H9 (cell line): ENCODE measurements at regions not wholly inside any gene's neighbourhood (a gene's known extent, or its start where the extent isn't known, plus 50 kb on each side); places are given as distances from the start of the nearest gene placed in this dataset.

ENCODE experiments used
- DNase-seq: peaks from one replicate; pipeline ENCODE4 v3.0.0-alpha.2; 2017
- H2AFZ ChIP-seq: one replicate; pipeline ENCODE4 v1.6.1; 2013; ENCODE audit warnings: mild to moderate bottlenecking, low read length, control low read depth, moderate library complexity
- H2AK5ac ChIP-seq: 2 replicates; pipeline ENCODE4 v1.6.1; 2013; ENCODE audit warnings: low read length, control low read depth, mixed read lengths; ENCODE audit not compliant: insufficient read length
- H2BK120ac ChIP-seq: one replicate; pipeline ENCODE4 v1.6.1; 2013; ENCODE audit warnings: low read depth, mild to moderate bottlenecking, low read length, control low read depth, inconsistent platforms; ENCODE audit not compliant: poor library complexity, severe bottlenecking
- H2BK12ac ChIP-seq: 2 replicates; pipeline ENCODE4 v1.6.1; 2013; ENCODE audit warnings: low read length, control low read depth, mixed read lengths, low read depth; ENCODE audit not compliant: insufficient read length
- H2BK15ac ChIP-seq: 2 replicates; pipeline ENCODE4 v1.6.1; 2013; ENCODE audit warnings: low read depth, low read length, control low read depth
- H2BK20ac ChIP-seq: one replicate; pipeline ENCODE4 v1.6.1; 2013; ENCODE audit warnings: low read depth, mild to moderate bottlenecking, low read length, control low read depth, inconsistent platforms; ENCODE audit not compliant: poor library complexity, severe bottlenecking
- H2BK5ac ChIP-seq: 2 replicates; pipeline ENCODE4 v1.6.1; 2013; ENCODE audit warnings: low read length, control low read depth, mixed read lengths; ENCODE audit not compliant: insufficient read length
- H3K14ac ChIP-seq: 2 replicates; pipeline ENCODE4 v1.6.1; 2013; ENCODE audit warnings: low read length, control low read depth; ENCODE audit not compliant: insufficient read depth
- H3K18ac ChIP-seq: 2 replicates; pipeline ENCODE4 v1.6.1; 2013; ENCODE audit warnings: low read depth, mild to moderate bottlenecking, mixed read lengths, low read length, control low read depth; ENCODE audit not compliant: insufficient read length
- H3K23ac ChIP-seq: 2 replicates; pipeline ENCODE4 v1.6.1; 2013; ENCODE audit warnings: low read length, control low read depth, mixed read lengths, low read depth; ENCODE audit not compliant: insufficient read length
- H3K23me2 ChIP-seq: 2 replicates; pipeline ENCODE4 v1.6.1; 2013; ENCODE audit warnings: low read depth, mild to moderate bottlenecking, mixed read lengths, low read length, control low read depth; ENCODE audit not compliant: insufficient read length, poor library complexity, severe bottlenecking
- H3K27ac ChIP-seq: 2 replicates; pipeline ENCODE4 v1.5.1; 2013; ENCODE audit warnings: low read length, control low read depth, mixed read lengths, low read depth; ENCODE audit not compliant: insufficient read length
- H3K27me3 ChIP-seq: 2 replicates; pipeline ENCODE4 v1.6.1; 2013; ENCODE audit warnings: low read length, control low read depth, inconsistent platforms; ENCODE audit not compliant: insufficient read depth
- H3K4ac ChIP-seq: 2 replicates; pipeline ENCODE4 v1.6.1; 2013; ENCODE audit warnings: low read depth, mild to moderate bottlenecking, control low read depth, inconsistent platforms, low read length, moderate library complexity
- H3K4me1 ChIP-seq: 2 replicates; pipeline ENCODE4 v1.6.1; 2013; ENCODE audit warnings: low read length, control low read depth, inconsistent platforms; ENCODE audit not compliant: insufficient read depth
- H3K4me2 ChIP-seq: 2 replicates; pipeline ENCODE4 v1.6.1; 2013; ENCODE audit warnings: low read length, control low read depth, mixed read lengths; ENCODE audit not compliant: insufficient read length, insufficient read depth
- H3K56ac ChIP-seq: 2 replicates; pipeline ENCODE4 v1.6.1; 2013; ENCODE audit warnings: low read depth, mild to moderate bottlenecking, mixed read lengths, low read length, control low read depth; ENCODE audit not compliant: insufficient read length
- H3K79me1 ChIP-seq: 2 replicates; pipeline ENCODE4 v1.6.1; 2013; ENCODE audit warnings: low read depth, mild to moderate bottlenecking, moderate library complexity, low read length, control low read depth, inconsistent platforms; ENCODE audit not compliant: insufficient read depth, poor library complexity, severe bottlenecking
- H3K79me2 ChIP-seq: 2 replicates; pipeline ENCODE4 v1.6.1; 2013; ENCODE audit warnings: low read length, control low read depth, inconsistent platforms; ENCODE audit not compliant: insufficient read depth
- H3K9ac ChIP-seq: 2 replicates; pipeline ENCODE4 v1.6.1; 2013; ENCODE audit warnings: low read length, control low read depth, mixed read lengths; ENCODE audit not compliant: insufficient read length; ENCODE audit errors: extremely low read depth
- H3K9me3 ChIP-seq: one replicate; pipeline ENCODE4 v1.6.1; 2013; ENCODE audit warnings: low read depth, low read length, inconsistent platforms; ENCODE audit not compliant: control insufficient read depth
- H3T11ph ChIP-seq: one replicate; pipeline ENCODE4 v1.6.1; 2013; ENCODE audit warnings: mild to moderate bottlenecking, low read length, control low read depth, inconsistent platforms
- H4K20me1 ChIP-seq: one replicate; pipeline ENCODE4 v1.6.1; 2013; ENCODE audit not compliant: control insufficient read depth, insufficient read length, insufficient read depth
- H4K5ac ChIP-seq: 2 replicates; pipeline ENCODE4 v1.6.1; 2013; ENCODE audit warnings: low read depth, mild to moderate bottlenecking, mixed read lengths, low read length, control low read depth; ENCODE audit not compliant: insufficient read length
- H4K8ac ChIP-seq: replicated peaks from 2 replicates; pipeline ENCODE4 v1.6.1; 2013; ENCODE audit warnings: low read length, control low read depth, mixed read lengths, low read depth; ENCODE audit not compliant: insufficient read length
- H4K91ac ChIP-seq: 2 replicates; pipeline ENCODE4 v1.6.1; 2013; ENCODE audit warnings: low read depth, mild to moderate bottlenecking, moderate library complexity, mixed read lengths, low read length, control low read depth; ENCODE audit not compliant: insufficient read length
- H3K27ac Mint-ChIP-seq, 3 experiments: 2 replicates in 2 of 3; 3 replicates in 1 of 3; pipeline ENCODE4 v1.8.0; 2020 to 2021; ENCODE audit warnings: mixed read lengths in 3 of 3, mild to moderate bottlenecking in 1 of 3, moderate library complexity in 1 of 3
- H3K27me3 Mint-ChIP-seq: 2 replicates; pipeline ENCODE4 v1.8.0; 2021; ENCODE audit warnings: low read depth, mild to moderate bottlenecking, moderate library complexity, mixed read lengths
- H3K36me3 Mint-ChIP-seq, 3 experiments: 2 replicates in 2 of 3; 3 replicates in 1 of 3; pipeline ENCODE4 v1.8.0; 2020 to 2021; ENCODE audit warnings: low read depth in 3 of 3, mixed read lengths in 3 of 3; ENCODE audit not compliant: insufficient read depth in 1 of 3
- H3K4me1 Mint-ChIP-seq, 2 experiments: 2 replicates each; pipeline ENCODE4 v1.8.0; 2020; ENCODE audit warnings: mixed read lengths in 2 of 2
- H3K4me3 Mint-ChIP-seq, 2 experiments: 2 replicates in 1 of 2; 3 replicates in 1 of 2; pipeline ENCODE4 v1.8.0; 2020 to 2021; ENCODE audit warnings: mild to moderate bottlenecking in 2 of 2, mixed read lengths in 2 of 2, moderate library complexity in 1 of 2
- H3K9me3 Mint-ChIP-seq, 2 experiments: 2 replicates in 1 of 2; 3 replicates in 1 of 2; pipeline ENCODE4 v1.8.0; 2020; ENCODE audit warnings: mild to moderate bottlenecking in 2 of 2, mixed read lengths in 2 of 2, moderate library complexity in 1 of 2
- CTCF ChIP-seq: fragments of 200-600 bp; sonication (generic); conservative IDR thresholded peaks from 3 replicates; pipeline ENCODE4 v1.8.0; 2021; ENCODE audit warnings: antibody characterized with exemption, mild to moderate bottlenecking
- WGBS: extraction: QIAGEN DNeasy Blood & Tissue Kit; methylation state at CpG from one replicate; pipeline ENCODE4 v1.1.7; 2013; ENCODE audit warnings: missing lambda C conversion rate, low lambda C conversion rate, mixed read lengths; ENCODE audit not compliant: insufficient read length; ENCODE audit errors: extremely low coverage; 5-methylcytosine and 5-hydroxymethylcytosine counted together

- peaks cover 0 to 5% (median 0%) of the 10 kb centered on the region in 3 experiments; a peak in 2 of 7 replicates for H3K36me3 Mint-ChIP-seq
- no peaks in the 10 kb centered on the region for H3K79me1 ChIP-seq
- H3K9me3 ChIP-seq = no peaks in the 10 kb centered on the region
- H2BK5ac ChIP-seq = no peak overlapping the region
- no peak overlapping the region for H2BK15ac ChIP-seq
- H3K4ac ChIP-seq = no peak overlapping the region
- peaks cover under 1 to 6% of the 10 kb centered on the region in 2 experiments; a peak in 3 of 5 replicates for H3K9me3 Mint-ChIP-seq
- no peaks in the 10 kb centered on the region for H4K20me1 ChIP-seq
- H4K8ac ChIP-seq = no peak overlapping the region
- H3K27me3 ChIP-seq = no peaks in the 10 kb centered on the region
- H3K27ac ChIP-seq = no peak overlapping the region
- no peak for TF ChIP-seq CTCF
- no peaks in the 10 kb centered on the region for H3K23me2 ChIP-seq
- no peak overlapping the region for H3K9ac ChIP-seq
- no peak overlapping the region for H3K4me2 ChIP-seq
- H3K27me3 Mint-ChIP-seq = no peaks in the 10 kb centered on the region
- H2AFZ ChIP-seq = no peak overlapping the region
- DNase-seq = no peak
- no peak overlapping the region for H2AK5ac ChIP-seq
- no peaks in the 10 kb centered on the region for H3K4me1 ChIP-seq
- H3K27ac Mint-ChIP-seq = no peak overlapping the region
- no peak overlapping the region for H3K4me3 Mint-ChIP-seq
- H4K91ac ChIP-seq = no peak overlapping the region
- H3K23ac ChIP-seq = no peak overlapping the region
- no CpG with 5 or more reads among the region's 3 CpGs for WGBS
- H3K79me2 ChIP-seq = no peaks in the 10 kb centered on the region
- no peak overlapping the region for H4K5ac ChIP-seq
- no peak overlapping the region for H3K56ac ChIP-seq
- no peak overlapping the region for H3K18ac ChIP-seq
- H3T11ph ChIP-seq = no peak overlapping the region
- no peak overlapping the region for H2BK12ac ChIP-seq
- H3K4me1 Mint-ChIP-seq = peaks cover 0 to 11% of the 10 kb centered on the region in 2 experiments; a peak in 2 of 4 replicates
- no peak overlapping the region for H2BK20ac ChIP-seq
- no peak overlapping the region for H2BK120ac ChIP-seq
- H3K14ac ChIP-seq = no peak overlapping the region
Measured at GRCh38 chr2:116706396-116706795, 1108.1 kb upstream of the DDX18 start.
